NCI-H2107 (cell line): ENCODE measurements at regions not wholly inside any gene's neighbourhood (a gene's known extent, or its start where the extent isn't known, plus 50 kb on each side); places are given as distances from the start of the nearest gene placed in this dataset.
"Not testable (repeated sequence)": the region's sequence is repeated elsewhere in the genome, so short reads cannot be mapped to it uniquely, and the experiment has no call there.

Experiments
- DNase-seq: peaks from one replicate; lab custom pipeline; 2025; lab: John Stamatoyannopoulos, UW

- no peak for DNase-seq
Measured at GRCh38 chr13:104532132-104532531, 1465.9 kb upstream of the SLC10A2 start.

GRCh38 chr13:104530741-104531140 is 1464.5 kb upstream of the SLC10A2 start:
- no peak for DNase-seq

- DNase-seq, result no peak
Measured at GRCh38 chr13:104526561-104526960, 1460.3 kb upstream of the SLC10A2 start.

- DNase-seq, result no peak
Measured at GRCh38 chr13:104525467-104525866, 1459.2 kb upstream of the SLC10A2 start.

GRCh38 chr13:104522235-104523072 is 1456.2 kb upstream of the SLC10A2 start:
- no peak for DNase-seq

GRCh38 chr13:104510422-104510821 is 1444.2 kb upstream of the SLC10A2 start:
- DNase-seq, result no peak

GRCh38 chr13:104493502-104493901 is 1427.3 kb upstream of the SLC10A2 start:
- not testable (repeated sequence) for DNase-seq

- DNase-seq, result no peak
Measured at GRCh38 chr13:104491916-104492315, 1425.7 kb upstream of the SLC10A2 start.

GRCh38 chr13:104487006-104487405 is 1420.8 kb upstream of the SLC10A2 start:
- no peak for DNase-seq

- no peak for DNase-seq
Measured at GRCh38 chr13:104485571-104485970, 1419.4 kb upstream of the SLC10A2 start.

- DNase-seq, result no peak
Measured at GRCh38 chr13:104483631-104484030, 1417.4 kb upstream of the SLC10A2 start.

- DNase-seq, result no peak
Measured at GRCh38 chr13:104477261-104477660, 1411.0 kb upstream of the SLC10A2 start.

GRCh38 chr13:104473936-104474335 is 1407.7 kb upstream of the SLC10A2 start:
- no peak for DNase-seq

GRCh38 chr13:104466016-104466415 is 1399.8 kb upstream of the SLC10A2 start:
- DNase-seq, result no peak

- no peak for DNase-seq
Measured at GRCh38 chr13:104461049-104461448, 1394.8 kb upstream of the SLC10A2 start.

GRCh38 chr13:104460554-104460953 is 1394.3 kb upstream of the SLC10A2 start:
- DNase-seq, result no peak

- no peak for DNase-seq
Measured at GRCh38 chr13:104450006-104450405, 1383.8 kb upstream of the SLC10A2 start.

- DNase-seq, result no peak
Measured at GRCh38 chr13:104447348-104447747, 1381.1 kb upstream of the SLC10A2 start.

- no peak for DNase-seq
Measured at GRCh38 chr13:104442536-104442935, 1376.3 kb upstream of the SLC10A2 start.

GRCh38 chr13:104436555-104436954 is 1370.3 kb upstream of the SLC10A2 start:
- DNase-seq, result no peak

GRCh38 chr13:104431895-104432294 is 1365.7 kb upstream of the SLC10A2 start:
- DNase-seq, result no peak

- DNase-seq, result no peak
Measured at GRCh38 chr13:104426435-104426834, 1360.2 kb upstream of the SLC10A2 start.

GRCh38 chr13:104422668-104423067 is 1356.5 kb upstream of the SLC10A2 start:
- DNase-seq, result no peak

- no peak for DNase-seq
Measured at GRCh38 chr13:104416973-104417372, 1350.8 kb upstream of the SLC10A2 start.
